GM18508 (cell line): ENCODE measurements at regions not wholly inside any gene's neighbourhood (a gene's known extent, or its start where the extent isn't known, plus 50 kb on each side); places are given as distances from the start of the nearest gene placed in this dataset.
"Not testable (repeated sequence)": the region's sequence is repeated elsewhere in the genome, so short reads cannot be mapped to it uniquely, and the experiment has no call there.

Source experiments
- ATAC-seq: cut with Tn5 transposase; IDR thresholded peaks from one replicate; pipeline ENCODE4 v1.9.1; 2021; ENCODE audit warnings: moderate number of reproducible peaks; ENCODE audit not compliant: insufficient read depth, unreplicated experiment

DNA sequence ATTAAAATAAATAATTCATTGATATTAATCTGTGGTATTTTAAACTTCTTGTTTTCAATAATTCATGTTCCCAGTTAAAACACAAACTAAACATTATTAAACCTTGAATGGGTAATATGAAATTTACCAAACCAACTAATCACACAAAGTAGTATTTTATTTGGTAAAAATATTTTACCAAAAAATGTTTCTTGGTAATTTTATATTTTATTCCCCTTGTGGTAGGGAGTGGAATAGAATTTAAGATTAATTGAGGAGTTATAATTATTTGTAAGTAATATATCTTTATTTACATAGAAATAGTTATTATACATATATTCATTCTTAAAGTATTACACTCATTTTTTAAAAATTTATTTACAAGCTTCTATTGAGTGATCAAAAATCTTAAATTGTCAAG, 1350.9 kb downstream of the OTOL1 start:
- no peak for ATAC-seq

GRCh38 chr3:162863579-162863978, 1367.0 kb downstream of the OTOL1 start:
- ATAC-seq: no peak

DNA sequence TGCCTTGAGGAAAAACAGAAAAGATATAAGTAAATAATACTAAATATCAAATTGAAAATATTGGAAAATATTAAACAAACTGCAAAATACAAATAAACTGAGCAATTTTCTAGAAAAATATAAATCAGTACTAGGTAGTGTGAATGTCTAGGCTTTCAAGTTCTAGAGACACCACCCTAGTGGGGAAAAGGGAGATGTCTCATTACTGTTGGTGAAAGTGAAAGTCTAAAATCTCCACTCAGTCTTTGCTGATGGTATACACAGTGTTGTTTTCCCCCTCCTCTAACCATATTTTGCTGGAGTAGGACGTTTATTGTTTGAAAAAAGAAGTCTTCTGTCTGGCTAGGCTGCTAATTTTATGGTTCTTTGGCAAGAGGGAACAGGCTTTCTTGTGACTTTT, 1368.9 kb downstream of the OTOL1 start:
- no peak for ATAC-seq

- ATAC-seq: no peak
Measured at GRCh38 chr3:162879021-162879562, 1382.5 kb downstream of the OTOL1 start.

GRCh38 chr3:162884373-162884772, 1387.8 kb downstream of the OTOL1 start:
- no peak for ATAC-seq

- ATAC-seq: no peak
Measured at GRCh38 chr3:162892921-162893793, 1396.5 kb downstream of the OTOL1 start.

DNA sequence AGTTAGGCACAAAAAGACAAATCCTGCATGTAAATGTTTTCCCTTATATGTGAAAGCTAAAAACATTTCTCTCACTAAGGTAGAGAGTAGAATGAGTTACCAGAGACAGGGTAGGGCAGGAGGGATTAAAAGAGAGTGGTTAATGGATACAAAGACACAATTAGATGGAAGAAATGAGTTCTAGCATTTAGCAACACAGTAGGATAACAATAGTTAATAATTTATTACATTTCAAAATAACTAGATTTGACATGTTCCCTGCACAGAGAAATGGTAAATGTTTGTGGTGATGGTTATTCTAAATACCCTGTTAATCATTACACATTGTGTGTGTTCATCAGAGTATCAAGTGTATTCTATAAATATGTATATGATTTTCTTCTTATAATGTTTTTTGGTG, 1400.7 kb downstream of the OTOL1 start:
- ATAC-seq: no peak

- ATAC-seq: no peak
Measured at GRCh38 chr3:162932503-162932902, 1435.9 kb downstream of the OTOL1 start.

- ATAC-seq: no peak
Measured at GRCh38 chr3:162933656-162934055, 1437.0 kb downstream of the OTOL1 start.

DNA sequence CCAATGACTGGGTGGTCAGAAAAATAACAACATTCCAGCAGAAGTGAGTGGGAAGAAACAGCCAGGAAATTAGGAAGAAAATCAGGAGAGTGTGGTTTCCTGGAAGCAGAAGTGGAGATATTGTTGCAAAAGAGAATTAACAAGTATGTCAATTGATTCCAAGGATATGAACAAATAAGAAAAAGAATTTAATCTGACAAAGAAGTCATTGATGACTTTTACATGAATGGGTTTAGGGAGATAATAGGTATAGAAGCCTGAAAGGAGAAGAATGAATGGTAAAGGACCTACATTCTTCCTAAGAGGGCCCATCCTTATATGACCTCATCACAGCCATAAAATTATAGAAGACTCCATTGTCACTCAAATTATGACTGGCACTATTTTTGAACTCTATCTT, 1440.1 kb downstream of the OTOL1 start:
- ATAC-seq: no peak

GRCh38 chr3:162938083-162938482, 1441.5 kb downstream of the OTOL1 start:
- no peak for ATAC-seq

DNA sequence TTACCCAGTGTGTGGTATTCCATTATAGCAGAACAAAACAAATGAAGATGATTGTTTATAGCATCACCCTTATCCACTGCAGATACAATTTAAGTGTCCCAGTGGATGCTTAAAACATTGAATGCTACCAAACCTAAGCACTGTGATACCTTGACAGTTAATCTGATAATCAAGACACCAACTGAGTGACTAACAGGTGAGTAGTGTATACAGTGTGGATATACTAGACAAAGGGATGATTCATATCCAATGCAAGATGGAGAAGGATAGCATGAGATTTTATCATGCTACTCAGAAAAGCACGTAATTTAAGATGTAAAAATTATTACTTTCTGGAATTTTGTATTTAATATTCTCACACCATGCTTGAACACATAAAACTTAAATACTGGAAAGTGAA, 1449.0 kb downstream of the OTOL1 start:
- ATAC-seq: no peak

- no peak for ATAC-seq
Measured at GRCh38 chr3:162956711-162957110, 1460.1 kb downstream of the OTOL1 start.

GRCh38 chr3:162960269-162960668, 1463.7 kb downstream of the OTOL1 start:
- ATAC-seq: no peak

GRCh38 chr3:162970292-162970691, 1473.7 kb downstream of the OTOL1 start:
- no peak for ATAC-seq

DNA sequence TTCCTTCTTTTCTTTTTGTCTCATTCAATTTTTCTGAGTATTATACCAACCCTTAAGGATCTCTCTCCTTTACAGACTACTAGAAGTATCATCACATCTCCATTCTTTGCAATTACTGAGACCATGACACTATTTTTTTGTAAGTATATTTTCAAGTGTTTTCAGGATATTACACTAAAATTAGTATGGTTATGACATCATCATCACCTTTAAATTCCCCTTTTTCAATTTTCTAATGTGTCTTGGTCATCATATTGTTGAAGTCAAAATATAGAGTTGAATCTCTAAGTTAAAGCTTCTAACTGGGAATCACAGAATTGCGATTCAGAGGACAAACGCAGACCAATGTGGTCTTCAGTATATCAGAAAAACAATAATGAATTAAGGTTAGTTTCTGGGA, 1475.1 kb downstream of the OTOL1 start:
- no peak for ATAC-seq

DNA sequence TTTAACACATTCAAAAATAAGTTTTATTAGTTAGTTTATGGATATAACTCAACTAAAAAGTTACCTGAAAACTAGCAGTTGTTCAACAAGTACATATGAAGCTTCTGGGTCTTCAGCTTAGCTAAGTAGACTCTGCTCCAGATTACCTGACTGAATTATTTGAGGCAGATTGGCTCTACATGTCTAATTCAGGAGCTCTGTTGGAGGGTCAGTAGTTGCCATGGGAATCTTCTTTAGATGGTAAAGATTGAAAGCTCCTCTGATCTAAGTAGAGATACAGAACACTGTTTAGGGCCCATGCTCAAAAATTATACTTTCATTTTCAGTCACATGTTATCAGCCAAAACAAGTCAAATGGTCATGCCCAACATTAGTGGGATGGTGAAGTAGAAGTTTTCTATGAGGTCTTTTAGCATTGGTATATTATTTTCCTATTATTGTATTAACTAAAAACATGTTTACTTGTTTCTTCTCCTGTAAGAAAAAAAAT, 1476.9 kb downstream of the OTOL1 start:
- no peak for ATAC-seq

GRCh38 chr3:162978136-162978535, 1481.5 kb downstream of the OTOL1 start:
- no peak for ATAC-seq

DNA sequence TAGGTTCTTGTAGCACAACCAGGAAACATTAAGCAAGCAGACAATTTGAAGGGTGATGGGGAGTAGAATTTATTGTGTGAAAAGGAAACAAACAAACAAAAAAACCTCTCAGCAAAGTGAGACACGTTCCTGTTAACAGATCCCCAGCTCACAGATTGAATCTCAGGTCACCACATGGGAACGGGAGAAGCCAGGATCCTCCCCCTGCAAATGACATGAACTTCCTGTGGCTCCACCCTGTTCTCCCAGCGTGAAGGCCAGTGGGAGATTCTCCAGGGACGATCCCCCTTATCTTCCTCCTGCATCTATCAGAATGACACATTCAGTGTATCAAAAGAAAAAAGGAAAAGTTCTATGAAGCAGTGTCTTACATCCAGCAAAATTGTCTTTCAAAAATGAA, 1488.1 kb downstream of the OTOL1 start:
- ATAC-seq: no peak

DNA sequence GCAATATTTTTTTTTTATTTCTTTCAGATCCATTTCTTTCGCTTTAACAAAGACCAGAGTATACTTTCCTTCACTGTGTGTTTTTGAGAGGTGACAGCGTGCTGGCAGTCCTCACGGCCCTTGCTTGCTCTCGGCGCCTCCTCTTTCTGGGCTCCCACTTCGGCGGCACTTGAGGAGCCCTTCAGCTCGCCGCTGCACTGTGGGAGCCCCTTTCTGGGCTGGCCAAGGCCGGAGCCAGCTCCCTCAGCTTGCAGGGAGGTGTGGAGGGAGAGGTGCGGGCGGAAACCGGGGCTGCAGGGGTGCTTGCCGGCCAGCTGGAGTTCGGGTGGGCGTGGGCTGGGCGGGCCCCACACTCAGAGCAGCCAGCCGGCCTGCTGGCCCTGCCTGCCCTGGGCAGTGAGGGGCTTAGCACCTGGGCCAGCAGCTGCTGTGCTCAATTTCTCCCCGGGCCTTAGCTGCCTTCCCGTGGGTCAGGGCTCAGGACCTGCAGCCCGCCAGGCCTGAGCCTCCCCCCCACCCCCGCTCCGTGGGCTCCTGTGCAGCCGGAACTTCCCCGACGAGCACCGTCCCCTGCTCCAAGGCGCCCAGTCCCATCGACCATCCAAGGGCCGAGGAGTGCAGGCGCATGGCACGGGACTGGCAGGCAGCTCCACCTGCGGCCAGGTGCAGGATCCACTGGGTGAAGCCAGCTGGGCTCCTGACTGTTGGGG, 1490.6 kb downstream of the OTOL1 start:
- ATAC-seq: not testable (repeated sequence)

DNA sequence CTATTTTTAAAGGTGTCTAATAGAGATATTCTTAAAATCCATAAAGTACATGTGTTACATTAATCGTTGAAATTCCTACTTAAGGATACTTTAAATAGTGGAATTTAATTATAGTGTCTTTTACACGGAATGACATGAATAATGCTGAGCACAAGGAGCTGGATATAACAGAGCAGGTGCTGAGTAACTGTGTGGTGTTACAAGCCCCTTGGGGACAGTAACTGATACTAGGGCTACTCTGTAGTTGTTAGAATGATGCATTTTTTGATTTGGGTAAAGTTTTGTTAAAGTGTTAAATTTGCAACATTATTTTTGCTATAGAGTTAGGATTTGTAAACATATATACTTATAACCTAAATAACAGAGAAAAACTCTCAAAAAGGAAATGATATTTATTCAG, 1496.1 kb downstream of the OTOL1 start:
- no peak for ATAC-seq
